Activated naive CD8-positive, alpha-beta T cell treated with anti-CD3 and anti-CD28 coated beads, Interleukin-2, amount 10 ng/mL, durations not matched to agents 7 days and 5 days (primary cell): ENCODE measurements at regions not wholly inside any gene's neighbourhood (a gene's known extent, or its start where the extent isn't known, plus 50 kb on each side); places are given as distances from the start of the nearest gene placed in this dataset.

Experiments used
- ATAC-seq: fragments of 150-1000 bp; cut with Tn5 transposase; one replicate; pipeline ENCODE4 v1.10.0; 2021; ENCODE audit warnings: low read depth, moderate library complexity
- POLR2A ChIA-PET: fragments of 350-600 bp; sonication (Branson Sonifier 250); formaldehyde crosslinking; loops from one replicate; lab custom pipeline; 2021; ENCODE audit warnings: antibody characterized with exemption; lab: Charles Lee
- DNase-seq: peaks from one replicate; pipeline ENCODE4 v3.0.0; 2021
- H3K27ac Mint-ChIP-seq: one replicate; pipeline ENCODE4 v1.8.0; 2022; ENCODE audit warnings: mild to moderate bottlenecking, mixed read lengths
- H3K27me3 Mint-ChIP-seq: one replicate; pipeline ENCODE4 v1.8.0; 2022; ENCODE audit warnings: mild to moderate bottlenecking, moderate library complexity, mixed read lengths
- H3K36me3 Mint-ChIP-seq: one replicate; pipeline ENCODE4 v1.8.0; 2021; ENCODE audit warnings: mild to moderate bottlenecking, mixed read lengths
- H3K4me1 Mint-ChIP-seq: one replicate; pipeline ENCODE4 v1.8.0; 2021; ENCODE audit warnings: mixed read lengths
- H3K4me3 Mint-ChIP-seq: one replicate; pipeline ENCODE4 v1.8.0; 2022; ENCODE audit warnings: mild to moderate bottlenecking, moderate library complexity, mixed read lengths
- H3K9me3 Mint-ChIP-seq: one replicate; pipeline ENCODE4 v1.8.0; 2021; ENCODE audit warnings: mixed read lengths

GRCh38 chr2:8016688-8017087 is 665.2 kb upstream of the ID2 start:
- Mint-ChIP-seq H3K9me3 (peaks cover 9% of the 10 kb centered on the region), H3K4me3 (no peak overlapping the region), H3K27ac (no peak overlapping the region), H3K27me3 (no peaks in the 10 kb centered on the region), H3K4me1 (no peaks in the 10 kb centered on the region), H3K36me3 (peaks cover 6% of the 10 kb centered on the region)
- POLR2A ChIA-PET: interaction anchor here (1.7 kb wide), 1 partner anchor 664 kb away, joined by 4 read pairs; no protein-coding TSS in a partner anchor
- DNase-seq (no peak), ATAC-seq (no peak)

GRCh38 chr2:8018956-8019355 is 662.9 kb upstream of the ID2 start:
- Mint-ChIP-seq H3K4me1 (peaks cover 11% of the 10 kb centered on the region), H3K36me3 (peaks cover 8% of the 10 kb centered on the region), H3K27me3 (no peaks in the 10 kb centered on the region), H3K4me3 (no peak overlapping the region), H3K9me3 (peaks cover 11% of the 10 kb centered on the region), H3K27ac (no peak overlapping the region)
- no peak for DNase-seq
- POLR2A ChIA-PET: no interaction called here
- no peak for ATAC-seq

- Mint-ChIP-seq H3K4me1 (peaks cover 13% of the 10 kb centered on the region), H3K36me3 (peaks cover 8% of the 10 kb centered on the region), H3K27ac (no peak overlapping the region), H3K4me3 (no peak overlapping the region), H3K27me3 (no peaks in the 10 kb centered on the region), H3K9me3 (peaks cover 11% of the 10 kb centered on the region)
- POLR2A ChIA-PET: no interaction called here
- no peak for ATAC-seq
- no peak for DNase-seq
Measured at GRCh38 chr2:8019934-8020333, 661.9 kb upstream of the ID2 start.

GRCh38 chr2:8021921-8022320 is 659.9 kb upstream of the ID2 start:
- POLR2A ChIA-PET: no interaction called here
- Mint-ChIP-seq H3K4me3 (no peak overlapping the region), H3K27me3 (no peaks in the 10 kb centered on the region), H3K9me3 (peaks cover 11% of the 10 kb centered on the region), H3K4me1 (peaks cover 13% of the 10 kb centered on the region), H3K36me3 (peaks cover 8% of the 10 kb centered on the region), H3K27ac (no peak overlapping the region)
- DNase-seq: no peak
- ATAC-seq: no peak

- Mint-ChIP-seq H3K4me3 (peak overlapping the region; percentile 8), H3K4me1 (peaks cover 13% of the 10 kb centered on the region), H3K27ac (peak overlapping the region; percentile 22), H3K36me3 (peaks cover 6% of the 10 kb centered on the region), H3K9me3 (peaks cover 8% of the 10 kb centered on the region), H3K27me3 (no peaks in the 10 kb centered on the region)
- ATAC-seq (peak; percentile 47), DNase-seq (no peak)
- POLR2A ChIA-PET: interaction anchor here (0.6 to 1.3 kb wide), 2 partner anchors 10 to 296 kb away, joined by 3 to 4 read pairs; no protein-coding TSS in a partner anchor
Measured at GRCh38 chr2:8022908-8023640, 658.8 kb upstream of the ID2 start.

- Mint-ChIP-seq H3K9me3 (peaks cover 7% of the 10 kb centered on the region), H3K4me3 (no peak overlapping the region), H3K27ac (no peak overlapping the region), H3K4me1 (peaks cover 13% of the 10 kb centered on the region), H3K36me3 (peaks cover 4% of the 10 kb centered on the region), H3K27me3 (no peaks in the 10 kb centered on the region)
- ATAC-seq (no peak), DNase-seq (no peak)
- POLR2A ChIA-PET: no interaction called here
Measured at GRCh38 chr2:8024506-8024905, 657.4 kb upstream of the ID2 start.

- no peak overlapping the region for H3K27ac Mint-ChIP-seq
- POLR2A ChIA-PET: no interaction called here
- peaks cover 13% of the 10 kb centered on the region for H3K4me1 Mint-ChIP-seq
- no peaks in the 10 kb centered on the region for H3K27me3 Mint-ChIP-seq
- H3K9me3 Mint-ChIP-seq: peaks cover 2% of the 10 kb centered on the region
- peaks cover 2% of the 10 kb centered on the region for H3K36me3 Mint-ChIP-seq
- H3K4me3 Mint-ChIP-seq: no peak overlapping the region
- DNase-seq (no peak), ATAC-seq (no peak)
Measured at GRCh38 chr2:8026381-8026780, 655.5 kb upstream of the ID2 start.

GRCh38 chr2:8027387-8027786 is 654.5 kb upstream of the ID2 start:
- POLR2A ChIA-PET: no interaction called here
- peaks cover 2% of the 10 kb centered on the region for H3K36me3 Mint-ChIP-seq
- ATAC-seq: no peak
- DNase-seq: no peak
- H3K4me1 Mint-ChIP-seq: peaks cover 11% of the 10 kb centered on the region
- H3K27me3 Mint-ChIP-seq: no peaks in the 10 kb centered on the region
- H3K27ac Mint-ChIP-seq: no peak overlapping the region
- no peak overlapping the region for H3K4me3 Mint-ChIP-seq
- peaks cover 2% of the 10 kb centered on the region for H3K9me3 Mint-ChIP-seq

GRCh38 chr2:8028036-8028435 is 653.8 kb upstream of the ID2 start:
- H3K27ac Mint-ChIP-seq: no peak overlapping the region
- peaks cover under 1% of the 10 kb centered on the region for H3K9me3 Mint-ChIP-seq
- H3K4me3 Mint-ChIP-seq: no peak overlapping the region
- POLR2A ChIA-PET: no interaction called here
- peaks cover 8% of the 10 kb centered on the region for H3K4me1 Mint-ChIP-seq
- H3K36me3 Mint-ChIP-seq: peaks cover under 1% of the 10 kb centered on the region
- ATAC-seq (no peak), DNase-seq (no peak)
- no peaks in the 10 kb centered on the region for H3K27me3 Mint-ChIP-seq

GRCh38 chr2:8028436-8028835 is 653.4 kb upstream of the ID2 start:
- no peak for ATAC-seq
- Mint-ChIP-seq H3K27ac (no peak overlapping the region), H3K4me1 (peaks cover 4% of the 10 kb centered on the region), H3K27me3 (no peaks in the 10 kb centered on the region), H3K36me3 (no peaks in the 10 kb centered on the region), H3K4me3 (no peak overlapping the region), H3K9me3 (no peaks in the 10 kb centered on the region)
- POLR2A ChIA-PET: no interaction called here
- DNase-seq: no peak

- H3K27me3 Mint-ChIP-seq: no peaks in the 10 kb centered on the region
- no peak overlapping the region for H3K27ac Mint-ChIP-seq
- no peak overlapping the region for H3K4me3 Mint-ChIP-seq
- DNase-seq (no peak), ATAC-seq (no peak)
- H3K4me1 Mint-ChIP-seq: peaks cover 2% of the 10 kb centered on the region
- POLR2A ChIA-PET: no interaction called here
- no peaks in the 10 kb centered on the region for H3K36me3 Mint-ChIP-seq
- H3K9me3 Mint-ChIP-seq: no peaks in the 10 kb centered on the region
Measured at GRCh38 chr2:8028981-8029380, 652.9 kb upstream of the ID2 start.

- no peak overlapping the region for H3K27ac Mint-ChIP-seq
- peaks cover 6% of the 10 kb centered on the region for H3K27me3 Mint-ChIP-seq
- H3K4me3 Mint-ChIP-seq: no peak overlapping the region
- H3K36me3 Mint-ChIP-seq: no peaks in the 10 kb centered on the region
- no peak for ATAC-seq
- H3K4me1 Mint-ChIP-seq: no peaks in the 10 kb centered on the region
- POLR2A ChIA-PET: no interaction called here
- no peaks in the 10 kb centered on the region for H3K9me3 Mint-ChIP-seq
- DNase-seq: no peak
Measured at GRCh38 chr2:8030573-8031303, 651.1 kb upstream of the ID2 start.

- POLR2A ChIA-PET: no interaction called here
- H3K36me3 Mint-ChIP-seq: no peaks in the 10 kb centered on the region
- no peak for ATAC-seq
- H3K27ac Mint-ChIP-seq: no peak overlapping the region
- peaks cover 6% of the 10 kb centered on the region for H3K27me3 Mint-ChIP-seq
- H3K4me1 Mint-ChIP-seq: no peaks in the 10 kb centered on the region
- H3K9me3 Mint-ChIP-seq: no peaks in the 10 kb centered on the region
- no peak for DNase-seq
- H3K4me3 Mint-ChIP-seq: no peak overlapping the region
Measured at GRCh38 chr2:8031370-8031769, 650.5 kb upstream of the ID2 start.

GRCh38 chr2:8033546-8034096 is 648.2 kb upstream of the ID2 start:
- Mint-ChIP-seq H3K4me1 (no peaks in the 10 kb centered on the region), H3K27me3 (peaks cover 6% of the 10 kb centered on the region), H3K4me3 (no peak overlapping the region), H3K36me3 (no peaks in the 10 kb centered on the region), H3K27ac (no peak overlapping the region), H3K9me3 (peaks cover 4% of the 10 kb centered on the region)
- ATAC-seq (no peak), DNase-seq (no peak)
- POLR2A ChIA-PET: no interaction called here
